K562 (cell line): ENCODE measurements at regions not wholly inside any gene's neighbourhood (a gene's known extent, or its start where the extent isn't known, plus 50 kb on each side); places are given as distances from the start of the nearest gene placed in this dataset.
A peak's percentile ranks its signal among the peaks of the same experiment; 100 is the strongest.

Experiments used
- ATAC-seq: fragments of 200-7000 bp; cut with Tn5 transposase; 3 replicates; pipeline ENCODE4 v1.9.1; 2020; ENCODE audit warnings: moderate library complexity
- BruUV-seq: library from RNA; stranded (reverse); fragments of 400-500 nt; replicated peaks from 2 replicates; lab custom pipeline; 2021; lab: Mats Ljungman, UMichigan
- CTCF ChIA-PET: fragments of 300-600 bp; formaldehyde crosslinking; extraction: SDS; loops from one replicate; lab custom pipeline; 2021; ENCODE audit warnings: low intra/inter-chr PET ratio; lab: Yijun Ruan, JAX
- POLR2A ChIA-PET: fragments of 300-600, 350-650 bp; sonication (Branson Sonifier 250); formaldehyde crosslinking; extraction: SDS; loops from one replicate; lab custom pipeline; 2021; ENCODE audit warnings: antibody characterized with exemption, inconsistent platforms; lab: Yijun Ruan, JAX
- DNase-seq, 4 experiments: peaks; one replicate each; pipeline versions ENCODE4 v3.0.0 to v3.0.0-alpha.2; 2011 to 2018; ENCODE audit warnings: low spot score in 3 of 4, mixed read lengths in 3 of 4; ENCODE audit errors: extremely low read depth in 1 of 4
- FAIRE-seq: peaks from 2 replicates; lab custom pipeline; 2011; peaks lifted over from hg19 to GRCh38; lab: Jason Lieb, UNC
- H2AFZ ChIP-seq: 2 replicates; pipeline ENCODE4 v1.6.0; 2011; ENCODE audit warnings: low read depth, low read length, control low read depth, inconsistent platforms
- H3K27ac ChIP-seq: fragments of 200-600 bp; 3 replicates; pipeline ENCODE4 v1.8.0; 2011; ENCODE audit warnings: low read depth, mild to moderate bottlenecking, control low read depth, inconsistent platforms, low read length, moderate library complexity, mixed read lengths; ENCODE audit errors: extremely low read depth
- H3K27me3 ChIP-seq, 2 experiments: fragments of 300-600 bp in 1 of 2; 2 replicates in 1 of 2; 3 replicates in 1 of 2; pipeline versions ENCODE4 v1.6.0 to v1.8.0; 2011; ENCODE audit warnings: inconsistent platforms in 2 of 2, low read length in 2 of 2, mild to moderate bottlenecking in 1 of 2, mixed read lengths in 1 of 2, moderate library complexity in 1 of 2; ENCODE audit not compliant: control insufficient read depth in 2 of 2, insufficient read depth in 2 of 2
- H3K36me3 ChIP-seq: fragments of 300-600 bp; 3 replicates; pipeline ENCODE4 v1.8.0; 2011; ENCODE audit warnings: mild to moderate bottlenecking, low read length, inconsistent platforms; ENCODE audit not compliant: control insufficient read depth, insufficient read depth
- H3K4me1 ChIP-seq, 2 experiments: fragments of 200-600 bp in 1 of 2; replicated peaks in 1 of 2; 2 replicates in 1 of 2; 3 replicates in 1 of 2; pipeline versions ENCODE4 v1.5.1 to v1.8.0; 2011; ENCODE audit warnings: inconsistent platforms in 2 of 2, low read length in 2 of 2, mild to moderate bottlenecking in 1 of 2, mixed read lengths in 1 of 2, moderate library complexity in 1 of 2; ENCODE audit not compliant: control insufficient read depth in 2 of 2, insufficient read depth in 2 of 2
- H3K4me2 ChIP-seq: 2 replicates; pipeline ENCODE4 v1.6.1; 2011; ENCODE audit warnings: low read length, control low read depth, inconsistent platforms, mixed read lengths; ENCODE audit not compliant: insufficient read depth
- H3K4me3 ChIP-seq: fragments of 200-600 bp; sonication (generic), shearing (Covaris generic); 2 replicates; pipeline ENCODE4 v1.5.1; 2016; ENCODE audit warnings: control low read depth, inconsistent platforms
- H3K79me2 ChIP-seq: fragments of 200-600 bp; 3 replicates; pipeline ENCODE4 v1.8.0; 2011; ENCODE audit warnings: low read length, inconsistent platforms; ENCODE audit not compliant: control insufficient read depth, insufficient read depth
- H3K9ac ChIP-seq, 2 experiments: 2 replicates each; pipeline versions ENCODE4 v1.6.0 to v1.6.1; 2011; ENCODE audit warnings: low read depth in 2 of 2, low read length in 2 of 2, control low read depth in 1 of 2, inconsistent platforms in 1 of 2, mild to moderate bottlenecking in 1 of 2, mixed read lengths in 1 of 2; ENCODE audit not compliant: insufficient read depth in 1 of 2
- H3K9me1 ChIP-seq: one replicate; pipeline ENCODE4 v1.6.0; 2011; ENCODE audit warnings: inconsistent platforms, mild to moderate bottlenecking, low read length, moderate library complexity; ENCODE audit not compliant: control insufficient read depth, insufficient read depth
- H3K9me3 ChIP-seq: replicated peaks from 2 replicates; pipeline ENCODE4 v1.5.1; 2011; ENCODE audit warnings: low read depth, low read length, inconsistent platforms; ENCODE audit not compliant: control insufficient read depth, insufficient read depth
- H4K20me1 ChIP-seq: replicated peaks from 2 replicates; pipeline ENCODE4 v1.6.1; 2011; ENCODE audit warnings: low read length, inconsistent platforms, mixed read lengths; ENCODE audit not compliant: control insufficient read depth, insufficient read depth
- CBFB ChIP-seq: sonication (generic); formaldehyde crosslinking; IDR thresholded peaks from 2 replicates; pipeline ENCODE4 v1.4.0; 2020; ENCODE audit warnings: mild to moderate bottlenecking, missing genetic modification reagents
- DACH1 ChIP-seq: fragments of 450-650 bp; IDR thresholded peaks from 2 replicates; pipeline ENCODE4 v1.6.1; 2018; ENCODE audit not compliant: partially characterized antibody
- HNRNPH1 ChIP-seq: fragments of 200-400 bp; formaldehyde crosslinking; optimal IDR thresholded peaks from 2 replicates; pipeline ENCODE3; 2017; ENCODE audit warnings: low read depth, mild to moderate bottlenecking, low read length, moderate library complexity
- JUND ChIP-seq, 2 experiments: IDR thresholded peaks; 2 replicates in 1 of 2; 3 replicates in 1 of 2; pipeline ENCODE4 v1.6.1; 2011; ENCODE audit warnings: borderline replicate concordance in 2 of 2, low read depth in 2 of 2, low read length in 2 of 2, improper control_type of control experiment in 1 of 2, missing biosample characterization in 1 of 2, missing genetic modification characterization in 1 of 2, missing genetic modification reagents in 1 of 2
- MLLT1 ChIP-seq, 2 experiments: fragments of 450-650 bp; IDR thresholded peaks; 2 replicates each; pipeline ENCODE4 v1.6.1; 2016
- NFRKB ChIP-seq: fragments of 450-650 bp; IDR thresholded peaks from 2 replicates; pipeline ENCODE4 v1.6.1; 2016; ENCODE audit warnings: low read depth
- NR2C1 ChIP-seq, 2 experiments: fragments of 450-650 bp; IDR thresholded peaks; 2 replicates each; pipeline ENCODE4 v1.6.1; 2017; ENCODE audit warnings: mild to moderate bottlenecking in 2 of 2, antibody characterized with exemption in 1 of 2, inconsistent platforms in 1 of 2, missing compliant biosample characterization in 1 of 2, missing genetic modification characterization in 1 of 2
- NR4A1 ChIP-seq, 2 experiments: fragments of 250-450 bp in 1 of 2; fragments of 450-650 bp in 1 of 2; sonication (Bioruptor Pico) in 1 of 2; IDR thresholded peaks; 2 replicates each; pipeline versions ENCODE4 v1.4.0 to v1.6.1; 2016 to 2020; ENCODE audit warnings: mild to moderate bottlenecking in 2 of 2, missing compliant biosample characterization in 1 of 2, missing genetic modification characterization in 1 of 2, moderate library complexity in 1 of 2
- SOX6 ChIP-seq: fragments of 450-650 bp; IDR thresholded peaks from 2 replicates; pipeline ENCODE4 v1.6.1; 2014; ENCODE audit warnings: mild to moderate bottlenecking
- ZNF592 ChIP-seq: fragments of 450-650 bp; IDR thresholded peaks from 2 replicates; pipeline ENCODE4 v1.6.1; 2017; ENCODE audit warnings: antibody characterized with exemption, mild to moderate bottlenecking
- WGBS: fragments of 100-300 bp; shearing (Covaris generic); methylation state at CpG from one replicate; pipeline ENCODE4 v1.1.6; 2016; ENCODE audit warnings: low coverage, mixed read lengths; ENCODE audit not compliant: insufficient coverage; ENCODE audit errors: missing lambda C conversion rate; 5-methylcytosine and 5-hydroxymethylcytosine counted together
- in situ Hi-C: fragments of 300-500 bp; cut with MboI; formaldehyde crosslinking; loops from 4 replicates; pipeline ENCODE4 v1.15.0; 2018; ENCODE audit warnings: inconsistent platforms, mixed read lengths
- intact Hi-C: fragments of 100-400 bp; cut with micrococcal nuclease; formaldehyde crosslinking; loops from 2 replicates; pipeline ENCODE4 v1.14.2; 2022
- TF ChIP-seq, protein P1 (sequence below): fragments of 450-650 bp; IDR thresholded peaks from 2 replicates; pipeline ENCODE4 v1.6.1; 2017; ENCODE audit warnings: mild to moderate bottlenecking, moderate library complexity

- ChIA-PET POLR2A (interaction anchor here (0.5 to 2.6 kb wide), 12 partner anchors 11 to 896 kb away, joined by 3 to 12 read pairs (median 3); partner anchors contain the start of genes NLK and POLDIP2), CTCF (no interaction called here)
- H3K27ac ChIP-seq: peak overlapping the region; percentile 89
- in situ Hi-C loops: no loop called here
- BruUV-seq: no TSS peak
- peak; percentile 27 for ATAC-seq
- H3K36me3 ChIP-seq: no peaks in the 10 kb centered on the region
- peaks cover 45 to 61% of the 10 kb centered on the region in 2 experiments for H3K4me1 ChIP-seq
- H3K4me3 ChIP-seq: no peak overlapping the region
- H3K9ac ChIP-seq: peak overlapping the region; percentile 61 to 69; a peak in 3 of 4 replicates
- intact Hi-C loops: loop anchor here (2.0 to 5.0 kb wide), 2 partner anchors 55 to 94 kb away; partner anchors contain the start of gene LYRM9
- H3K4me2 ChIP-seq: peak overlapping the region; percentile 64
- H2AFZ ChIP-seq: peak overlapping the region; percentile 86
- DNase-seq: peak in 1 of 4 experiments; percentile 48
- no peaks in the 10 kb centered on the region for H3K79me2 ChIP-seq
- 8% methylated on average over 3 of the region's 3 CpGs for WGBS
- no peak for FAIRE-seq
- H3K27me3 ChIP-seq: no peaks in the 10 kb centered on the region
- H4K20me1 ChIP-seq: no peaks in the 10 kb centered on the region
- H3K9me1 ChIP-seq: no peaks in the 10 kb centered on the region
- no peaks in the 10 kb centered on the region for H3K9me3 ChIP-seq
- no peak for TF ChIP-seq JUND (IDR thresholded peaks at IDR 0.05; ENCODE audit: borderline replicate concordance, low read depth, low read length)
- 0 out of 3 replicates have a peak, but pooled peaks have one; percentile 34 for TF ChIP-seq JUND (tag; IDR thresholded peaks at IDR 0.05; ENCODE audit: borderline replicate concordance, low read depth, low read length)
- peak; percentile 47 for TF ChIP-seq DACH1
- no peak for TF ChIP-seq CBFB (CRISPR knock-in tag)
- TF ChIP-seq NR4A1 (CRISPR knock-in tag; IDR thresholded peaks at IDR 0.05): no peak
- peak; percentile 37; the same call in 1 of the 2 replicates for TF ChIP-seq NR4A1 (tag; IDR thresholded peaks at IDR 0.05)
- peak; percentile 52; the same call in 1 of the 2 replicates for TF ChIP-seq SOX6
- TF ChIP-seq ZNF592: peak; percentile 17; the same call in 1 of the 2 replicates
- TF ChIP-seq, protein P1, sequence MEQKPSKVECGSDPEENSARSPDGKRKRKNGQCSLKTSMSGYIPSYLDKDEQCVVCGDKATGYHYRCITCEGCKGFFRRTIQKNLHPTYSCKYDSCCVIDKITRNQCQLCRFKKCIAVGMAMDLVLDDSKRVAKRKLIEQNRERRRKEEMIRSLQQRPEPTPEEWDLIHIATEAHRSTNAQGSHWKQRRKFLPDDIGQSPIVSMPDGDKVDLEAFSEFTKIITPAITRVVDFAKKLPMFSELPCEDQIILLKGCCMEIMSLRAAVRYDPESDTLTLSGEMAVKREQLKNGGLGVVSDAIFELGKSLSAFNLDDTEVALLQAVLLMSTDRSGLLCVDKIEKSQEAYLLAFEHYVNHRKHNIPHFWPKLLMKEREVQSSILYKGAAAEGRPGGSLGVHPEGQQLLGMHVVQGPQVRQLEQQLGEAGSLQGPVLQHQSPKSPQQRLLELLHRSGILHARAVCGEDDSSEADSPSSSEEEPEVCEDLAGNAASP: 0 out of 2 replicates have a peak, but pooled peaks have one; percentile 58
- peak; percentile 12 for TF ChIP-seq NFRKB
- no peak for TF ChIP-seq NR2C1 (IDR thresholded peaks at IDR 0.05)
- TF ChIP-seq NR2C1 (tag; IDR thresholded peaks at IDR 0.05): 0 out of 2 replicates have a peak, but pooled peaks have one; percentile 21
- TF ChIP-seq HNRNPH1: no peak
- TF ChIP-seq MLLT1 (IDR thresholded peaks at IDR 0.05): no peak
Observed at GRCh38 chr17:27985736-27986399, 56.6 kb upstream of the NLK start.
